Esophagus (tissue), 2 donors: ENCODE measurements at regions not wholly inside any gene's neighbourhood (a gene's known extent, or its start where the extent isn't known, plus 50 kb on each side); places are given as distances from the start of the nearest gene placed in this dataset.

Source experiments
- H3K27ac ChIP-seq, 2 donors: one replicate each; pipeline ENCODE4 v1.5.1; 2013; ENCODE audit warnings: low read depth in 2 of 2, mild to moderate bottlenecking in 2 of 2, inconsistent platforms in 1 of 2, low read length in 1 of 2, moderate library complexity in 1 of 2
- H3K27me3 ChIP-seq, 2 donors: one replicate each; pipeline ENCODE4 v1.6.1; 2013; ENCODE audit warnings: low read length in 2 of 2, control low read depth in 1 of 2, mild to moderate bottlenecking in 1 of 2; ENCODE audit not compliant: insufficient read depth in 2 of 2, control insufficient read depth in 1 of 2
- H3K36me3 ChIP-seq, 2 donors: one replicate each; pipeline ENCODE4 v1.6.1; 2013; ENCODE audit warnings: low read length in 1 of 2; ENCODE audit not compliant: control insufficient read depth in 2 of 2, insufficient read depth in 2 of 2
- H3K4me1 ChIP-seq, 2 donors: one replicate each; pipeline ENCODE4 v1.6.1; 2013; ENCODE audit warnings: low read length in 1 of 2; ENCODE audit not compliant: control insufficient read depth in 2 of 2, insufficient read depth in 2 of 2
- H3K4me3 ChIP-seq, 2 donors: one replicate each; pipeline ENCODE4 v1.5.1; 2013; ENCODE audit warnings: low read length in 2 of 2, mild to moderate bottlenecking in 2 of 2, low read depth in 1 of 2, moderate library complexity in 1 of 2
- H3K9me3 ChIP-seq, 2 donors: one replicate each; pipeline ENCODE4 v1.6.1; 2013; ENCODE audit warnings: mild to moderate bottlenecking in 2 of 2, low read depth in 1 of 2, low read length in 1 of 2, moderate library complexity in 1 of 2; ENCODE audit not compliant: control insufficient read depth in 2 of 2, insufficient read depth in 1 of 2
- WGBS, 2 donors: extraction: QIAGEN DNeasy Blood & Tissue Kit; methylation state at CpG; one replicate each; pipeline ENCODE4 v1.1.7; 2013; 5-methylcytosine and 5-hydroxymethylcytosine counted together
- donor health status: healthy with polysubstance abuse.
- donor health status: Bipolar disorder and iron deficiency.

GRCh38 chr14:84877061-84877460 lies 652.9 kb upstream of the FLRT2 start:
- Histone ChIP-seq H3K27ac (no peak overlapping the region), H3K27me3 (no peaks in the 10 kb centered on the region), H3K36me3 (no peaks in the 10 kb centered on the region), H3K4me3 (no peak overlapping the region), H3K9me3 (no peaks in the 10 kb centered on the region), H3K4me1 (no peaks in the 10 kb centered on the region)
- WGBS, 2 donors = 65 to 67% methylated on average over 1 of the region's 1 CpG

GRCh38 chr14:84882830-84883229 lies 647.1 kb upstream of the FLRT2 start:
- WGBS, 2 donors = 50 to 57% methylated on average over 1 of the region's 1 CpG
- Histone ChIP-seq H3K27ac (no peak overlapping the region), H3K9me3 (peaks cover 0 to 3% of the 10 kb centered on the region in 2 donors), H3K4me1 (no peaks in the 10 kb centered on the region), H3K36me3 (no peaks in the 10 kb centered on the region), H3K27me3 (no peaks in the 10 kb centered on the region), H3K4me3 (no peak overlapping the region)

GRCh38 chr14:84885061-84885460 lies 644.9 kb upstream of the FLRT2 start:
- H3K4me1 ChIP-seq = no peaks in the 10 kb centered on the region
- peaks cover 0 to 3% of the 10 kb centered on the region in 2 donors for H3K9me3 ChIP-seq
- no peaks in the 10 kb centered on the region for H3K27me3 ChIP-seq
- WGBS, 2 donors = 90 to 97% methylated on average over 3 of the region's 3 CpGs
- H3K4me3 ChIP-seq = no peak overlapping the region
- no peak overlapping the region for H3K27ac ChIP-seq
- H3K36me3 ChIP-seq = no peaks in the 10 kb centered on the region

GRCh38 chr14:84891404-84891803 lies 638.5 kb upstream of the FLRT2 start:
- no peak overlapping the region for H3K27ac ChIP-seq
- H3K27me3 ChIP-seq = no peaks in the 10 kb centered on the region
- H3K9me3 ChIP-seq = no peaks in the 10 kb centered on the region
- H3K36me3 ChIP-seq = no peaks in the 10 kb centered on the region
- no peak overlapping the region for H3K4me3 ChIP-seq
- H3K4me1 ChIP-seq = no peaks in the 10 kb centered on the region

- WGBS, 2 donors = 24 to 25% methylated on average over 1 of the region's 1 CpG
- no peaks in the 10 kb centered on the region for H3K36me3 ChIP-seq
Measured at GRCh38 chr14:84894254-84894653, 635.7 kb upstream of the FLRT2 start.

GRCh38 chr14:84922370-84922769 lies 607.6 kb upstream of the FLRT2 start:
- H3K4me1 ChIP-seq = no peaks in the 10 kb centered on the region
- no peaks in the 10 kb centered on the region for H3K27me3 ChIP-seq
- 81 to 86% methylated on average over 3 of the region's 3 CpGs for WGBS, 2 donors
- H3K27ac ChIP-seq = no peak overlapping the region
- H3K36me3 ChIP-seq = no peaks in the 10 kb centered on the region
- no peaks in the 10 kb centered on the region for H3K9me3 ChIP-seq
- H3K4me3 ChIP-seq = no peak overlapping the region

More at GRCh38 chr14:84894254-84894653, 635.7 kb upstream of the FLRT2 start:
- Histone ChIP-seq H3K9me3 (no peaks in the 10 kb centered on the region), H3K27me3 (no peaks in the 10 kb centered on the region), H3K27ac (no peak overlapping the region), H3K4me3 (no peak overlapping the region), H3K4me1 (no peaks in the 10 kb centered on the region)

GRCh38 chr14:84926656-84927055 lies 603.3 kb upstream of the FLRT2 start:
- Histone ChIP-seq H3K27me3 (no peaks in the 10 kb centered on the region), H3K36me3 (no peaks in the 10 kb centered on the region), H3K4me3 (no peak overlapping the region), H3K9me3 (no peaks in the 10 kb centered on the region), H3K4me1 (no peaks in the 10 kb centered on the region), H3K27ac (no peak overlapping the region)
- whole genome bisulfite sequencing, 2 donors = 90 to 93% methylated on average over 1 of the region's 1 CpG

GRCh38 chr14:84927096-84927827 lies 602.7 kb upstream of the FLRT2 start:
- no peaks in the 10 kb centered on the region for H3K27me3 ChIP-seq
- H3K4me1 ChIP-seq = no peaks in the 10 kb centered on the region
- WGBS, 2 donors = 59 to 69% methylated on average over 6 of the region's 6 CpGs
- no peak overlapping the region for H3K4me3 ChIP-seq
- no peaks in the 10 kb centered on the region for H3K9me3 ChIP-seq
- no peaks in the 10 kb centered on the region for H3K36me3 ChIP-seq
- H3K27ac ChIP-seq = no peak overlapping the region

GRCh38 chr14:84929086-84929485 lies 600.9 kb upstream of the FLRT2 start:
- 70 to 94% methylated on average over 1 of the region's 1 CpG for WGBS, 2 donors
- Histone ChIP-seq H3K27ac (no peak overlapping the region), H3K36me3 (no peaks in the 10 kb centered on the region), H3K9me3 (no peaks in the 10 kb centered on the region), H3K4me3 (no peak overlapping the region), H3K4me1 (no peaks in the 10 kb centered on the region), H3K27me3 (no peaks in the 10 kb centered on the region)

GRCh38 chr14:84929834-84930233 lies 600.1 kb upstream of the FLRT2 start:
- no peaks in the 10 kb centered on the region for H3K9me3 ChIP-seq
- WGBS, 2 donors = 69 to 81% methylated on average over 2 of the region's 2 CpGs
- H3K36me3 ChIP-seq = no peaks in the 10 kb centered on the region
- no peaks in the 10 kb centered on the region for H3K4me1 ChIP-seq
- H3K27me3 ChIP-seq = no peaks in the 10 kb centered on the region
- no peak overlapping the region for H3K4me3 ChIP-seq
- H3K27ac ChIP-seq = no peak overlapping the region
